Thoracic aorta (tissue), 2 donors: ENCODE measurements at regions not wholly inside any gene's neighbourhood (a gene's known extent, or its start where the extent isn't known, plus 50 kb on each side); places are given as distances from the start of the nearest gene placed in this dataset.

Source experiments
- ATAC-seq: fragments of 150-250 bp; one replicate; pipeline ENCODE4 v1.8.0; 2017; ENCODE audit warnings: low read depth; ENCODE audit not compliant: insufficient number of reproducible peaks, low FRiP score
- DNase-seq: peaks from one replicate; pipeline ENCODE4 v3.0.0-alpha.2; 2020; ENCODE audit warnings: low spot score
- H3K27ac ChIP-seq, 2 donors: fragments of 200-600 bp; sonication (generic); 1 replicate in 1 of 2; 2 replicates in 1 of 2; pipeline ENCODE4 v1.5.1; 2016; ENCODE audit warnings: mild to moderate bottlenecking in 2 of 2, moderate library complexity in 2 of 2
- H3K27me3 ChIP-seq: fragments of 200-600 bp; sonication (generic); replicated peaks from 2 replicates; pipeline ENCODE4 v1.6.0; 2016; ENCODE audit warnings: mild to moderate bottlenecking; ENCODE audit not compliant: insufficient read depth
- H3K36me3 ChIP-seq: fragments of 200-600 bp; sonication (generic); one replicate; pipeline ENCODE4 v1.5.1; 2016
- H3K4me1 ChIP-seq, 2 donors: fragments of 200-600 bp; sonication (generic); 1 replicate in 1 of 2; 2 replicates in 1 of 2; pipeline versions ENCODE4 v1.5.1 to v1.6.0; 2016; ENCODE audit warnings: low read depth in 2 of 2, mild to moderate bottlenecking in 1 of 2; ENCODE audit not compliant: control insufficient read depth in 1 of 2
- H3K4me3 ChIP-seq: fragments of 200-600 bp; sonication (generic); 2 replicates; pipeline ENCODE4 v1.5.1; 2016; ENCODE audit warnings: mild to moderate bottlenecking
- H3K9me3 ChIP-seq: fragments of 200-600 bp; sonication (generic); 2 replicates; pipeline ENCODE4 v1.5.1; 2016
- TF ChIP-seq, protein P1 (sequence below): fragments of 200-600 bp; sonication (generic); IDR thresholded peaks from one replicate; pipeline ENCODE4 v1.5.1; 2019; ENCODE audit warnings: antibody characterized with exemption

DNA sequence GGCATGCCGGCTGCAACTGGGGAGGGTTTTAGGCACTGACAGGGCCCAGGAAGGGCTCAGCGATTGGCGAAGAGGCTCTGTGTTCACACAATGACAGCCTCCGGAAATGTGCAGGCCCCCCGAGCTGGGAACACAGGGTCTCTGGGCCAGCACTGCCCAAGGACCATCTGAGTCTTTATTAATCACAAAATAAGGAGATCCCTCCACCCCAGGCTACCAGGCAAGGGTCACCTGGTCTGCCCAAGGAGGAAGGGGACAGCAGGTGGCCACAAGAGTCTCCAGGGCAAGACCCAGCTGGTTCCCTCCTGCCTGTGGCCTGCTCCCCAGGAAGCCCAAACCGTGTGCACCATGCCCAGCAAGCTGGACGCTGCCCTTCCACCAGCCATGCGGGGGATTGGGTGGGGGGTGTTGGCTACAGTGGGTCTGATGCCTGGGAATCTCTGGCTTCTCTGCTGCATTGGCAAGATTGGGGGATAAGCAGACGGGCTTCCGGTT, 52.1 kb upstream of the TNRC6C start:
- TF ChIP-seq, protein P1, sequence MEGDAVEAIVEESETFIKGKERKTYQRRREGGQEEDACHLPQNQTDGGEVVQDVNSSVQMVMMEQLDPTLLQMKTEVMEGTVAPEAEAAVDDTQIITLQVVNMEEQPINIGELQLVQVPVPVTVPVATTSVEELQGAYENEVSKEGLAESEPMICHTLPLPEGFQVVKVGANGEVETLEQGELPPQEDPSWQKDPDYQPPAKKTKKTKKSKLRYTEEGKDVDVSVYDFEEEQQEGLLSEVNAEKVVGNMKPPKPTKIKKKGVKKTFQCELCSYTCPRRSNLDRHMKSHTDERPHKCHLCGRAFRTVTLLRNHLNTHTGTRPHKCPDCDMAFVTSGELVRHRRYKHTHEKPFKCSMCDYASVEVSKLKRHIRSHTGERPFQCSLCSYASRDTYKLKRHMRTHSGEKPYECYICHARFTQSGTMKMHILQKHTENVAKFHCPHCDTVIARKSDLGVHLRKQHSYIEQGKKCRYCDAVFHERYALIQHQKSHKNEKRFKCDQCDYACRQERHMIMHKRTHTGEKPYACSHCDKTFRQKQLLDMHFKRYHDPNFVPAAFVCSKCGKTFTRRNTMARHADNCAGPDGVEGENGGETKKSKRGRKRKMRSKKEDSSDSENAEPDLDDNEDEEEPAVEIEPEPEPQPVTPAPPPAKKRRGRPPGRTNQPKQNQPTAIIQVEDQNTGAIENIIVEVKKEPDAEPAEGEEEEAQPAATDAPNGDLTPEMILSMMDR: no peak
- Histone ChIP-seq H3K4me1 (peaks cover 0 to 14% of the 10 kb centered on the region in 2 donors), H3K27ac (no peak overlapping the region), H3K9me3 (no peaks in the 10 kb centered on the region), H3K36me3 (no peaks in the 10 kb centered on the region), H3K27me3 (no peaks in the 10 kb centered on the region), H3K4me3 (no peak overlapping the region)
- ATAC-seq: no peak
- no peak for DNase-seq

DNA sequence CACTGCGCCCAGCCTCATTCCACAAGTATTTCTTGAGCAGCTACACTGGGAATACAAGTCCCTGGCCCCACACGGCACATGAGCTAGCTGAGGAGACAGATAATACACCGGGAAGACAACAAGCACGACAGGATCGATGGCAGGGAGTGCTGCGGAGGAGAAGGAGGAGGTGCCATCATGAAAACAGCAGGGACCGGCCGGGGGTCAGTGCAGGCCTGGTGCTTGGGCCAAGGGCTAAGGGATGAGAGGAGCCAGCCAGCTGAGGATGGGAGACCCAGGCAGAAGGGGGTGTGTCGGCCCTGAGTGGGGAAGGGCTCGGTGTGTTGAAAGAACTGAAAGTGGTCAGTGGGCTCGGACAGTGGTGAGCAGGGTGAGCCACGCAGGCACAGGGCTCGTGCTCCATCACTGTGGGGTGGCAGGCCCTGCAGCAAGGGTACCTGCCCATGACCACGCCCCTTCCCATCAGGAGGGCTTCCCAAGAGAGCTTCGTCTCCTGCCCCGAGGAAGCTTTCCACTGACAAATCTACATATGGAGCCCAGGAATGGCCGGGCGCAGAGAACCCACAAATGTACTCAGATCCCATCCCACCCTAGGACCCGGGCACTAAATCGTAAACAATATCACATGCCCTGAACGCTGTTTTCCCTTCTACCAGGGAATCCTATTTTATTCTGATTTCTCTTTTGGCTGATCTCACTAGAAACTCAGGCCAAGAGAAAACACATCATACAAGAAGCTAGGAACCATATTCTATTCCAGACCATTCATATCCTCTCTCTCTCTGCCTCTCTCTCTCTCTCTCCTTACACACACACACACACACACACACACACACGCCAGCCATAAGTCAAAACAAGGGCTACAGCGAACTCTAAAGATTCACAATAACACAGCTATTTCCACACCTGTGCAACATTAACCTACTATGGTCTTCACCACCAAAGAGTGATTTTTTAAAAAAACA, 50.7 kb upstream of the TNRC6C start:
- TF ChIP-seq, protein P1: no peak
- H3K4me3 ChIP-seq: no peak overlapping the region
- H3K9me3 ChIP-seq: no peaks in the 10 kb centered on the region
- H3K27me3 ChIP-seq: no peaks in the 10 kb centered on the region
- ATAC-seq (no peak), DNase-seq (no peak)
- no peak overlapping the region for H3K27ac ChIP-seq
- no peaks in the 10 kb centered on the region for H3K36me3 ChIP-seq
- H3K4me1 ChIP-seq: peaks cover 0 to 14% of the 10 kb centered on the region in 2 donors

DNA sequence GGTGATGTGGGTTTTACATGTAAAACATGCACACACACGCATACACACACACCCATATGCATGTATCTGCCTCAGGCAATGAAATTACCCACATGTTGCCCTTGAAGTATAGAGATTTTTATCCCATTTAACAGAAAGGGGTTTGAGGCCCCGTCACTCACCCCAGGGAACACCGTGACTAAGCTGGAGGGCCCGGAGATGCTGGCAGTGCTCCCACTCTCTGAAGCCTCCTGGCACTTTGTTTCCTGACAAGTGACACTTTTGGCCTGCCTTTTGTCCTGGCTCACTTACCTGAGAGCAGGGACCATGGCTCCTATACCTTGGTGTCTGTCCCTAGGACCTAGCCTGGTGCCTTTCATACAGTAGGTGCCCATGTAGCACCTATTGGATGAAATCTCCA, 50.0 kb upstream of the TNRC6C start:
- TF ChIP-seq, protein P1: no peak
- H3K4me1 ChIP-seq: peaks cover 0 to 14% of the 10 kb centered on the region in 2 donors
- H3K27me3 ChIP-seq: no peaks in the 10 kb centered on the region
- DNase-seq (no peak), ATAC-seq (no peak)
- H3K27ac ChIP-seq: no peak overlapping the region
- H3K9me3 ChIP-seq: no peaks in the 10 kb centered on the region
- H3K4me3 ChIP-seq: no peak overlapping the region
- no peaks in the 10 kb centered on the region for H3K36me3 ChIP-seq
